Muscle of arm (tissue), 1 donor: ENCODE measurements at regions not wholly inside any gene's neighbourhood (a gene's known extent, or its start where the extent isn't known, plus 50 kb on each side); places are given as distances from the start of the nearest gene placed in this dataset.
"Not testable (repeated sequence)": the region's sequence is repeated elsewhere in the genome, so short reads cannot be mapped to it uniquely, and the experiment has no call there.

Experiments
- DNase-seq: peaks from one replicate; pipeline ENCODE4 v3.0.0-alpha.2; 2013

GRCh38 chr4:66178906-66179305, 508.6 kb upstream of the EPHA5 start:
- DNase-seq: no peak

- peak; percentile 2 for DNase-seq
These were observed 499.1 kb upstream of the EPHA5 start for GRCh38 chr4:66169341-66169740.

DNA sequence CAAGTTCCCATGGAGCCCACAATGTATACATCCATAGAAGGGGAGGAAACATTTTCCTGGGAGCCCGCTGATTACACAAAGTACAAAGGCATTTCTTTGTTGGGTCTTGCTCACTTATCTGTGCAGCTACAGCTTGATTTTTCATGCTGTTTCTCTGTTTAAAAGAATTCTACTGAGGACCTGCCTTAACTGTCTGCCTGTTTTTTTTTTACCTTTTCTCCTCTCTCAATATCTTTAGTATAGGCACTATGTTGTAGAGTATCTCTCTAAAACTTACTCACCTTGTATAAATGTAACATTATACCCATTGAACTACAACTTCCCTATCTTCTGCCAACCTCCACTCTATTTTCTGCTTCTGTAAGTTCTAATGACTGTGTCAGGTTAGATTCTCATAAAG, 494.6 kb upstream of the EPHA5 start:
- DNase-seq: no peak

- no peak for DNase-seq
These were observed 490.3 kb upstream of the EPHA5 start for GRCh38 chr4:66160606-66161005.

GRCh38 chr4:66157594-66157993, 487.3 kb upstream of the EPHA5 start:
- no peak for DNase-seq

DNA sequence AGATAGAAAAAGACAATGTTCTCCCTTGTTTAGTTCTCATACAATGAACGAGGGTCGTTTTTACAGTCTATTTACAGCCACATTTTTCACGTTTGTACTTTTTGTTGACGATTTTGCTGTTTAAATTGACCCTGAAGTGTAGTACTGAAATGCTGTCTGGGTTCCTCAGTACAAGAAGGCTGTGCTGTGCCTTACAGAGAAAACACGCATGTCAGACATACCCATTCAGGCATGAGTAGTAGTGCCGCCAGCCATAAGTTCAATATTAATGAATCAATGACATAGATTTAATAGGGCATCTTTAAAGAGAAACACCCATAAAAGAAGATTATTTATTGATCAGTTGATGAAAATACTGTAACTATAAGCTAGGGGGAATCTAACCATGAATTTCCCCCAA, 459.8 kb upstream of the EPHA5 start:
- no peak for DNase-seq

DNA sequence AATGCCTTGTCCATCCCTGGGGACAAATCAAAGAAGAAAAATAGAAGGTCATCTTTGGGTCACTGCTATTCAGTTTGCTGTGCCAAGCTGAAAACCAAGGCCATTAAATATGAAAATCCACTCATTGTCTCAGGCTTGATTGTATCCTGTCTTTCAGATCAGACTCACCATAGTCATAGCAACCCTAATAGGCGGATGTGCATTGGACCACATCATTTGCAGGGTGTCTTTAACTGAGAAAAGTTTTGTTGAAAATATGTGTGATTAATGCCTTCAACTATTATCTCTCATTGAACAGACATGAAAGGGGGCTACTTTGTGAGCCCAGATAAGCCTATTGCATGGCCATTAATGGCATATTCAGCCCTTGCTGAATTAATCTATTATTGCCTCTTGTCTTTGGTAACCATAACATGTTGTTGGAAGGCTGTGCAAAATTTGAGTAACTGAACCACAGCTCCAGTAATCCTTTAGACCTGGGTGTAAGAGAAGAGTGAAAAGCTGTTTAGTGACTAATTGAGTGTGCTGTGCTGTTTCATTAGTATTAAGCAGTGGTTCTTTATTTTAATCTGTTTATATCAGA, 453.6 kb upstream of the EPHA5 start:
- DNase-seq: no peak

DNA sequence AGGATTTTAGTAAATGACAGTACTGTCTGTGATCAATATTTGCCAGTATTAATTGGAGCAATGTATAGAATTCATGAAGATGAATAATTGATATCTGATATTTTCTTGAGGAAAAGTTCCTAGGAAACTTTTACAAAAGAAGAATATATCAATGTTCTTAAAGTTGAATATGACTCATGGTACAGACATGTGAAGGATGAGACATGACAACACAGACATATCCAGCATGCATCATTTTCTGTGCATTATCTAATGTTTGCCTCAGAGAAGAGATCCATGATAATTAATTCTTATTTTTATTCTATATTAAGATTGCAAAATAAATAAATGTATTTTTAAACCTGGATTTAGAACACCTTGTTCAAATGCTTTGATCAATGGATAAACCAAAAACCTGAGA, 452.9 kb upstream of the EPHA5 start:
- DNase-seq: no peak

GRCh38 chr4:66115231-66115630, 444.9 kb upstream of the EPHA5 start:
- not testable (repeated sequence) for DNase-seq

GRCh38 chr4:66108898-66109297, 438.6 kb upstream of the EPHA5 start:
- no peak for DNase-seq

GRCh38 chr4:66097218-66097617, 426.9 kb upstream of the EPHA5 start:
- DNase-seq: no peak

DNA sequence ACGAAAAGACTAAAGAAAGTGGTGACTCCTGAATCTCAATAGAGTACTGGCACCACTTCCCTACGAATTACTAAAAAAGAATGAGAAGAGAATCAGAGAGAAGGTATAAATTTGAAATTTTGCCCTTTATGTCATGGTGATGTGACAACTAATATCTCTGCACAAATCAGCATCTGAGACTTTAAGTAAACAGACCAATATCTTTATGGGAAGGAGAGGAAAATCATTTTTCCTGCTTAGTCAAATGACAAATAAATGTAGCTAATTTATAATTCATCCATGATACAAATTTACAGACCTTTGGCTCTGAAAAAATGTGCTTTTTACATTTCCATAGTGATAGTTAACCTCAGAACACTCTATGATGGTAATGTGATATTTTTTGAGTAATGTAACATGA, 424.8 kb upstream of the EPHA5 start:
- no peak for DNase-seq

- DNase-seq: no peak
These were observed 423.8 kb upstream of the EPHA5 start for GRCh38 chr4:66094070-66094469.

GRCh38 chr4:66091786-66092185, 421.5 kb upstream of the EPHA5 start:
- no peak for DNase-seq

GRCh38 chr4:66073961-66074360, 403.7 kb upstream of the EPHA5 start:
- no peak for DNase-seq

- no peak for DNase-seq
These were observed 401.6 kb upstream of the EPHA5 start for GRCh38 chr4:66071911-66072310.

DNA sequence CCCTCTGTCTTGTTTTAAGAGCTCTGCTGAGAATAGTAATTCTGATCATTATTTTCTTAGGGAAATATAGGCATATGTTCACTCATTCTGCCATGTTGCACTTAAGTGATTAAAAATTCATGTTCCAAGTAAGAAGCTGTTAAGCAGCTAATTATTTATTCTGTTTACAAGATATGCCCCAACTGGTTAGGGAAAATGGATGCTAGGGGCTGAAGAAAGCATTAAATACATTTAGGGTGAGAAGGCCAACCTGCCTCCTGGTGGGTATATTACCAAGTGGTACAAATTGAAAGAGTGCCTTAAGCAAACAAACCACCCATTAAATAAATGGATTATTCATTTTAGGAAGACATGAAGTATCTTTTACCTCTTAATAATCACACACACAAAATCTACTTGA, 392.6 kb upstream of the EPHA5 start:
- DNase-seq: no peak

- DNase-seq: no peak
These were observed 391.8 kb upstream of the EPHA5 start for GRCh38 chr4:66062044-66062443.

DNA sequence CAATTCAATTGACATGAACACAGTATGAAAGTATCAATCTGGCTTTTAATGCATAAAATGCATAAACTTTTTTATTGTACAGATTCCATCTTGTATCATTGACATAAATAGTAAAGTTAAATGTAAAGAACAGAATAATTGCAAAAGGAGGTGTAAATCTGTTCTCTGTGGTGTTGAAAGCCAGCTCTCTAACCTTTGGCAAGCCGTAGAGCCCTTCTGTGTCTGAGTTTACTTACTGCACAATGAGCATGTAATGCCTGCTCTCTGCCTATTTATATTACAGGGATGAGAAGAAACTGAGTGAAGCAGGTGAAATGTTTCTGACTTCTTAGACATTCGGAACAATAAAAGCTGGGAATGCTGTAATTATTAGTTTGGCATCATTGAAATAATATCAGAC, 389.3 kb upstream of the EPHA5 start:
- DNase-seq: no peak

DNA sequence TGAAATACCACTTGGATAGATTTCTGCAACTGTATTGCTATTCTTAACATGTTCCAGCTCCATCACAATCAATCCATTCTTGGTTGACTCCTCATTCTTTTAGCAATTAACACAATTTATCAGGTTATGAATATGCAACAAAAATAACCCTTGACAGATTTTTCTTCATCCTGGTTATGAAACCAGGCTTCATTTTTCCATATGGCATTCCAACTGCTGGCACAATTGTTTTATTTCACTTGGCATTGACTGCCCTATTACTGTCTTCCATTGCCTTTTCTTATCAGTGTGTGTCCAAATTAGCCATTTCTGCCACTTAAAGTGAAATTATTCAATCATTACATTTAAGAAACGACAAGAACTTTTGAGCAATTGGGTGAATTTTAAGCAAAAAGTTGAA, 388.8 kb upstream of the EPHA5 start:
- DNase-seq: no peak

- DNase-seq: no peak
These were observed 385.7 kb upstream of the EPHA5 start for GRCh38 chr4:66055999-66056398.

DNA sequence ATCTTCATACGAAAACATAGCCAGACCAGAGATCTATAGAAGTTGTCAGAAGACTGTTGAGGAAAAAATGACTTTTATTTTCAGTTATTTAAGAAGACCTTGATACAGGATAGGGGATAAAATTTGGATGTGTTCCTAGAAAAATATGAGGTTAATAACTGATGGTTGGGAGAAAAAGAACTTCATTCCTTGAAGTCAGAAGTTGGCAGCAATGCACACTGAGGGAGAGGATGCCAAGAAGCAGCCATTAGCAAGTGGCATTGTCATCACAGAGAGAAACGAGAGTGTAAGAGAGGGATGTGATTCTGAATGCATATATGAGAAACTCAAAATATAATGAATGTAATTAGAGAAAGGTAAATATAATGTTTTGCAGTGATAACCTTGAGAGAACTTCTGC, 382.1 kb upstream of the EPHA5 start:
- no peak for DNase-seq

DNA sequence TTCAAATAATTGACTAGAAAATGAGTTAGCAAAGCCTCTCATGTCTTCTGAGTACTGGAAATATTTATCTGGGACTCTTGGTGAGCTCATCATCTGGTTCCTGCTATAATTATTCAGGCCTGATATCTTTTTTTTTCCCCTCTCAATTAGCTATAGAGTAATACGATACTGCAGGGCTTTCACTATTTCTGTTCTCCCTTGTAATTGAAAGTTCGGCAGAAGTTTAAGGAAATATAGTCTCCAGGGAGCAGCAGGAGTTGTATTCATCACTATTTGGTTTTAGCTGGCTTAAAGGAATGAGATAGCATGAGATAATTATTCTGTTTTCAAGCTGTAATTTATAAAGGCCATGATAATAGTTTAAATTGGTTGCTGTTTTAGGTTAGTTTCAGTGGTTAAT, 378.6 kb upstream of the EPHA5 start:
- no peak for DNase-seq

DNA sequence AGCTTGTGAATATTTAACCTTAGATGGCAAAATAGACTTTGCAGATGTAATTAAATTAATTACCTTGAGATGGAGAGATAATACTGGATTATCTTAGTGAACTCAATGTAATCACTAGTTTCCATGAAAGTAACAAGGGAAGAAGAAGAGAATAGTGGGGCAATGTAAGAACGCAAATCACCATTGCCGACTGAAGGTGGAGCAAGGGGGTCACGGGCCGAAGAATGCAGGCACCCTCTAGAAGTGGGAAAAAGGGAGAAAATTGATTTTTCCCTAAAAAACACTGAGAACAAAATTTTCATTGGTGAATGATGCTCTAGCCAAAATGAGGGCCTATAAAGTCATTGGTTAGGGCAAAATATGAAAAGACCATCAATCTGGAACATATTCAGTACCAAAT, 375.6 kb upstream of the EPHA5 start:
- DNase-seq: no peak

DNA sequence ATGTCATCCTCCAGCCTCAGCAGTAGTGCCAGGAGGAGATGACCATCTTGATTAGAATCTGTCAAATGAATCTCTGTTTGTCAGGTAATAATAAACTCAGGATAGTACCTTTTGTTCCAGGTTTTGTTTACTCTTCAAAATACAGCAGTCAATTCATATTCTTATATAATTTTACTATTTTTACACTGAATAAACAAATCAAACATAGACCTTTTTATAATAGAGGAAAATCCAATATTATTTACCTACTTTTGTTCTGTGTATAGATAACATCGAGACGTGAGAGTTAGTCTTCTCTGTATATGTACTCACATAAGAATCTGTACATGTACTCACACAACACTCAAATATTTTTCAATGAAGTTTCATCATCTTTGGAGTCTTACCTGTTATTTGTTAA, 365.4 kb upstream of the EPHA5 start:
- no peak for DNase-seq
